GM13977 (cell line): ENCODE measurements at regions not wholly inside any gene's neighbourhood (a gene's known extent, or its start where the extent isn't known, plus 50 kb on each side); places are given as distances from the start of the nearest gene placed in this dataset.

Experiments used
- DNase-seq: peaks from one replicate; pipeline ENCODE4 v3.0.0; 2012; ENCODE audit warnings: low spot score
- in situ Hi-C: fragments of 300-500 bp; cut with MboI; formaldehyde crosslinking; loops from one replicate; pipeline ENCODE4 v1.12.0; 2022; ENCODE audit warnings: low sequenced_read_pairs, low pct_unique_long_range_greater_than_20kb, mixed read lengths, inconsistent platforms; ENCODE audit not compliant: unreplicated experiment
- TF ChIP-seq, protein P1 (sequence below): IDR thresholded peaks from 2 replicates; pipeline ENCODE4 v1.5.1; 2012; ENCODE audit warnings: mild to moderate bottlenecking, control low read depth; ENCODE audit not compliant: insufficient read depth; ENCODE audit errors: extremely low read depth, missing control alignments

GRCh38 chr2:239854596-239854995 lies 170.5 kb downstream of the NDUFA10 start:
- in situ Hi-C loops, result no loop called here
- TF ChIP-seq, protein P1, sequence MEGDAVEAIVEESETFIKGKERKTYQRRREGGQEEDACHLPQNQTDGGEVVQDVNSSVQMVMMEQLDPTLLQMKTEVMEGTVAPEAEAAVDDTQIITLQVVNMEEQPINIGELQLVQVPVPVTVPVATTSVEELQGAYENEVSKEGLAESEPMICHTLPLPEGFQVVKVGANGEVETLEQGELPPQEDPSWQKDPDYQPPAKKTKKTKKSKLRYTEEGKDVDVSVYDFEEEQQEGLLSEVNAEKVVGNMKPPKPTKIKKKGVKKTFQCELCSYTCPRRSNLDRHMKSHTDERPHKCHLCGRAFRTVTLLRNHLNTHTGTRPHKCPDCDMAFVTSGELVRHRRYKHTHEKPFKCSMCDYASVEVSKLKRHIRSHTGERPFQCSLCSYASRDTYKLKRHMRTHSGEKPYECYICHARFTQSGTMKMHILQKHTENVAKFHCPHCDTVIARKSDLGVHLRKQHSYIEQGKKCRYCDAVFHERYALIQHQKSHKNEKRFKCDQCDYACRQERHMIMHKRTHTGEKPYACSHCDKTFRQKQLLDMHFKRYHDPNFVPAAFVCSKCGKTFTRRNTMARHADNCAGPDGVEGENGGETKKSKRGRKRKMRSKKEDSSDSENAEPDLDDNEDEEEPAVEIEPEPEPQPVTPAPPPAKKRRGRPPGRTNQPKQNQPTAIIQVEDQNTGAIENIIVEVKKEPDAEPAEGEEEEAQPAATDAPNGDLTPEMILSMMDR, result no peak
- no peak for DNase-seq

DNA sequence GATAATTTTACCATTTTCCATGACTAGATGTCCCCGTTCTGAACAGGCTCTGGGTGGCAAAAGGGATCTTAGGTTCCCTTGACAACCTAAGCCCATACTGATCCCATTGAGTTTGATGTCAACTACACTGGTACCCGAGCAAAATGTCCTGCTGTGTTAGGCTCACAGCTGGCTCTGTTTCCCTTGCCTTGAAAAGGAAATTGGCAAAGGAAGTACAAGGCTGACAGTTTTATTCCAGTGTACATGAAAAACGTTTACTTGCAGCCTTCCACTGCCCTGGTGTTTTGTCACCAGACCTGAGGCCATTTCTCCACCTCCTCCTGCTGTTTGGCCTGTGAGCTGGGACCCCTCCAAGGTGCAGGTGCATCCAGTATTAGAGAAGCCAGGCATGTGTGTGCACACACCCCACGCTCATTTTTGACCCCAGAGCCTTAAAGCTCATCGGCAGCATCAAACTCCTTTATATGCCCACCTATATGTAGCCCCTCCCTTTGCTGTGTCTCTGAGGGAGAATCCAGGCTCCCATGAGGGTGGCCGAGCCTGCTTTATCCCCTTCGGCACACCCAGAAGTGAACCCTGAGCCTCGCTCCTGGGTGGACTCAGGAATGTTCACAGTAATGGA lies 171.3 kb downstream of the NDUFA10 start:
- in situ Hi-C loops, result no loop called here
- no peak for DNase-seq

DNA sequence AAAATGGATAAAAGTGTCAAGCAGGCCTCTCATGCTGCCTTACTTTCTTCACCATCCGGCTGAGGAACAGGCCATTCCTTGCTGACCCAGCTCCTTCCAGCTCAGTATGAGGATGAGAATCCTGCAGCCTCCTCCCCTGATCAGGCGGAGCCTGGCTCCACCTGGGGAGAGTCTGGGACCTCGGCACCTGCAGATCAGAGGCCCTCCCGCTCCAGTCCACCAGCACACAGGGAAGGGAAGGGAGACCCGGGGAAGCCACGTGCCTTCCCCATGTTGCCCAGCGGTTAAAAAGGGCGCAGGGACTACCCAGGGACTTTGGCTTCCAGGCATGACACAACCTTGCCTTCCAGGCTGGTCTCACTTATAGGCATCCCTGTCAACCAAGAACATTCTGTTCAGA lies 172.0 kb downstream of the NDUFA10 start:
- no peak for DNase-seq
- TF ChIP-seq, protein P1, result no peak
- in situ Hi-C loops, result no loop called here

More for the DNA sequence above, 171.3 kb downstream of the NDUFA10 start:
- TF ChIP-seq, protein P1, result no peak

DNA sequence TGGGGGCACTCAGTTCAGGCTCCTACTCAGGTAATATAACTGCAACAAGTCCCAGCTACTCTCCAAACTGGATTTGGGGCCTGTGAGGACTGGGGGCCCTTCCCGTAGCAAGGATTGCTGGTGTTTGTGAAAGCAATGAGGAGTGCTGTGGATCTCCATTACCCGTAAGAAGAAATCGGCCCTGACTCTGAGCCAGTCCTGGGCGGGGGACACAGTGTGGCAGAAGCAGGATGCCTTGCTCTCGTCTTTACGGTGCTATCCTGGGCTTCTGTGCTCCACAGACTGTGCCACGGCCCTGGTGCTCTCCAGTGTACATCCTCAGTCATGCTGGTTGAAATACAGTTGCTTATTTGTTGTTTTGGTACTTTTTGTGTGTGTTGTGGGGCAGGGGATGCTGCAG lies 172.9 kb downstream of the NDUFA10 start:
- TF ChIP-seq, protein P1, result no peak
- in situ Hi-C loops, result no loop called here
- DNase-seq, result no peak

DNA sequence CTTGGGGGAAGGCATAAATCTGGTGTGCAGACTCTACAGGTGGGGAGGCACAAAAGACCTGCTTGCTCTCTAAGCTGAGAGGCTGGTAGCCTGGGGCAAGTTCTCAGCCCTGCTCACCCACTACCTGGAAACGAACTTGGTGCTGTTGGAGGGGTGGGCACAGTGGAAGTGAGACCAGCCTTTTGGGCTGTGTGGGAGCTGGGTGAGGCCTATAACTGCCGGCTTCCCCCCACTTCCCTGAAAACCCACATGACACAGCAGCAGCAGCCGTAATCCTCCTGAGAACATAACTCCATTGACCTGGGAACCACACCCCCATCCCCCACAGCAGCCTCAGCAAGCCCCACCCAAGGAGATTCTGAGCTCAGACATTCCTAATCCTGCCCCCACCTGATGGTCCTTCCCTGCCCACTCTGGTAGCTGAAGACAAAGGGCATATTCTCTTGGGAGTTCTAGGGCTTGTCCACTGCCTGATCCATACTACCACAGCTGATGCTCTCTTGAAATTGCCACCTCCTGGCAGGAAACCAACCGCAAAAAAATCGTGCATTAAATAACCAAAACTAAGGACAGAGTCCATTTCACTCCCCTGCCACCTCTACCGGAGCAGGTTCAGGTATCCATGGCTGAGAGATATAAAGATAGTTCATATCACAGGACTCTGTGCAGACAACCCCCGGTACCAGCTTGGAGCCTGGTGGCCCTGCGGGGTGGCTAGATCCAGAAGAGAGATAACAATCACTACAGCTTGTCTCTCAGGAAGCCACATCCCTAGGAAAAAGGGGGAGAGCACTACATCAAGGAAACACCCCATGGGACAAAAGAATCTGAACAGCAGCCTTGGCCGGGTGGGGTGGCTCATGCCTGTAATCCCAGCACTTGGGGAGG lies 178.1 kb downstream of the NDUFA10 start:
- TF ChIP-seq, protein P1, result no peak
- in situ Hi-C loops, result no loop called here
- no peak for DNase-seq

DNA sequence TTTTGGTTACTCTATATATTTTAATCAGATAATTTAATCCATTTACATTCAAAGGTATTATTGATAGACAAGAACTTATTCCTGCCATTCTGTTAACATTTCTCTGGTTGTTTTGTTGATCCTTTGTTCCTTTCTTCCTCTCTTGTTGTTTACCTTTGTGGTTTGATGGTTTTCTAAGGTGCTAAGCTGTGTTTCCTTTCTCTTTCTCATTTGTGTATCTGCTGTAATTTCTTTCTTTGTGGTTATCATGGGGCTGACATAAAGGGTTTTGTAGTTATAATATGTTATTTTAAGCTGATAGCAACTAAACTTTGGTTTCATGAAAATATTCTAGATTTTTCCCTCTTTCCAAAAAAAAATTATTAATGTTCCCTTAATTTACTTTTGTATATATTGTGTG lies 179.2 kb downstream of the NDUFA10 start:
- no peak for DNase-seq
- TF ChIP-seq, protein P1, result no peak
- in situ Hi-C loops, result no loop called here
